ENCODE measurements at regions not wholly inside any gene's neighbourhood (a gene's known extent, or its start where the extent isn't known, plus 50 kb on each side); places are given as distances from the start of the nearest gene placed in this dataset.

GRCh38 chr9:4413856-4414255, 76.4 kb upstream of the SLC1A1 start:
- DNase-seq (no peak), ATAC-seq (replicated peaks in 1 of 2) (no peak)
- Mint-ChIP-seq H3K4me1 (ENCODE audit: low read depth) (no peaks in the 10 kb centered on the region), H3K9me3 (no peaks in the 10 kb centered on the region), H3K27ac (no peak overlapping the region), H3K4me3 (no peak overlapping the region), H3K27me3 (ENCODE audit: low read depth) (no peaks in the 10 kb centered on the region), H3K36me3 (ENCODE audit: insufficient read depth in 2 of 2) (no peaks in the 10 kb centered on the region)

- H3K36me3 Mint-ChIP-seq (ENCODE audit: insufficient read depth in 2 of 2), result peaks cover 10 to 11% of the 10 kb centered on the region in 2 donors
- ATAC-seq (replicated peaks in 1 of 2), result no peak
Observed at GRCh38 chr9:4404156-4404555, 86.1 kb upstream of the SLC1A1 start.

GRCh38 chr9:4402501-4402900, 87.8 kb upstream of the SLC1A1 start:
- no peak overlapping the region for H3K27ac Mint-ChIP-seq
- H3K9me3 Mint-ChIP-seq, result peaks cover 13 to 15% of the 10 kb centered on the region in 2 donors
- H3K27me3 Mint-ChIP-seq (ENCODE audit: low read depth), result peaks cover 7% of the 10 kb centered on the region
- no peak for DNase-seq
- no peaks in the 10 kb centered on the region for H3K4me1 Mint-ChIP-seq (ENCODE audit: low read depth)
- no peak overlapping the region for H3K4me3 Mint-ChIP-seq
- no peak for ATAC-seq (replicated peaks in 1 of 2)
- peaks cover 10 to 11% of the 10 kb centered on the region in 2 donors for H3K36me3 Mint-ChIP-seq (ENCODE audit: insufficient read depth in 2 of 2)

More at GRCh38 chr9:4404156-4404555, 86.1 kb upstream of the SLC1A1 start:
- no peaks in the 10 kb centered on the region for H3K4me1 Mint-ChIP-seq (ENCODE audit: low read depth)
- peaks cover under 1% of the 10 kb centered on the region for H3K27me3 Mint-ChIP-seq (ENCODE audit: low read depth)
- H3K4me3 Mint-ChIP-seq, result no peak overlapping the region
- no peak for DNase-seq
- peaks cover 13 to 15% of the 10 kb centered on the region in 2 donors for H3K9me3 Mint-ChIP-seq
- no peak overlapping the region for H3K27ac Mint-ChIP-seq

GRCh38 chr9:4400731-4401130, 89.5 kb upstream of the SLC1A1 start:
- ATAC-seq (replicated peaks in 1 of 2), result no peak
- H3K27ac Mint-ChIP-seq, result no peak overlapping the region
- H3K9me3 Mint-ChIP-seq, result peaks cover 13% of the 10 kb centered on the region in 2 donors
- no peaks in the 10 kb centered on the region for H3K4me1 Mint-ChIP-seq (ENCODE audit: low read depth)
- peaks cover 9 to 11% of the 10 kb centered on the region in 2 donors for H3K36me3 Mint-ChIP-seq (ENCODE audit: insufficient read depth in 2 of 2)
- DNase-seq, result no peak
- H3K4me3 Mint-ChIP-seq, result no peak overlapping the region
- H3K27me3 Mint-ChIP-seq (ENCODE audit: low read depth), result peaks cover 7% of the 10 kb centered on the region

- H3K36me3 Mint-ChIP-seq (ENCODE audit: insufficient read depth in 2 of 2), result peaks cover 7 to 8% of the 10 kb centered on the region in 2 donors
- H3K4me3 Mint-ChIP-seq, result no peak overlapping the region
- peaks cover 7% of the 10 kb centered on the region for H3K27me3 Mint-ChIP-seq (ENCODE audit: low read depth)
- DNase-seq (no peak), ATAC-seq (replicated peaks in 1 of 2) (no peak)
- no peaks in the 10 kb centered on the region for H3K4me1 Mint-ChIP-seq (ENCODE audit: low read depth)
- H3K9me3 Mint-ChIP-seq, result peaks cover 7 to 9% of the 10 kb centered on the region in 2 donors
- no peak overlapping the region for H3K27ac Mint-ChIP-seq
Observed at GRCh38 chr9:4397917-4398316, 92.4 kb upstream of the SLC1A1 start.

- Mint-ChIP-seq H3K9me3 (no peaks in the 10 kb centered on the region), H3K36me3 (ENCODE audit: insufficient read depth in 2 of 2) (no peaks in the 10 kb centered on the region), H3K27ac (no peak overlapping the region), H3K27me3 (ENCODE audit: low read depth) (peaks cover 5% of the 10 kb centered on the region), H3K4me3 (no peak overlapping the region), H3K4me1 (ENCODE audit: low read depth) (no peaks in the 10 kb centered on the region)
- ATAC-seq (replicated peaks in 1 of 2), result no peak
- no peak for DNase-seq
Observed at GRCh38 chr9:4393806-4394523, 94.1 kb upstream of the GLIS3 start.

- Mint-ChIP-seq H3K4me3 (no peak overlapping the region), H3K36me3 (ENCODE audit: insufficient read depth in 2 of 2) (no peaks in the 10 kb centered on the region), H3K9me3 (no peaks in the 10 kb centered on the region), H3K27me3 (ENCODE audit: low read depth) (no peaks in the 10 kb centered on the region), H3K4me1 (ENCODE audit: low read depth) (no peaks in the 10 kb centered on the region), H3K27ac (no peak overlapping the region)
- no peak for DNase-seq
- ATAC-seq (replicated peaks in 1 of 2), result no peak
Observed at GRCh38 chr9:4389755-4390154, 89.9 kb upstream of the GLIS3 start.

GRCh38 chr9:4389003-4389402, 89.1 kb upstream of the GLIS3 start:
- no peak for ATAC-seq (replicated peaks in 1 of 2)
- Mint-ChIP-seq H3K4me1 (ENCODE audit: low read depth) (no peaks in the 10 kb centered on the region), H3K9me3 (no peaks in the 10 kb centered on the region), H3K27ac (no peak overlapping the region), H3K36me3 (ENCODE audit: insufficient read depth in 2 of 2) (no peaks in the 10 kb centered on the region), H3K27me3 (ENCODE audit: low read depth) (no peaks in the 10 kb centered on the region), H3K4me3 (no peak overlapping the region)
- no peak for DNase-seq

- Mint-ChIP-seq H3K4me3 (no peak overlapping the region), H3K27ac (no peak overlapping the region), H3K36me3 (ENCODE audit: insufficient read depth in 2 of 2) (no peaks in the 10 kb centered on the region), H3K4me1 (ENCODE audit: low read depth) (no peaks in the 10 kb centered on the region), H3K27me3 (ENCODE audit: low read depth) (no peaks in the 10 kb centered on the region), H3K9me3 (no peaks in the 10 kb centered on the region)
- ATAC-seq (replicated peaks in 1 of 2) (no peak), DNase-seq (no peak)
Observed at GRCh38 chr9:4386819-4387218, 87.0 kb upstream of the GLIS3 start.

- no peak overlapping the region for H3K4me3 Mint-ChIP-seq
- ATAC-seq (replicated peaks in 1 of 2) (no peak), DNase-seq (no peak)
- H3K27ac Mint-ChIP-seq, result no peak overlapping the region
- H3K27me3 Mint-ChIP-seq (ENCODE audit: low read depth), result no peaks in the 10 kb centered on the region
- no peaks in the 10 kb centered on the region for H3K36me3 Mint-ChIP-seq (ENCODE audit: insufficient read depth in 2 of 2)
- no peaks in the 10 kb centered on the region for H3K9me3 Mint-ChIP-seq
- no peaks in the 10 kb centered on the region for H3K4me1 Mint-ChIP-seq (ENCODE audit: low read depth)
Observed at GRCh38 chr9:4384750-4385149, 84.9 kb upstream of the GLIS3 start.

- ATAC-seq (replicated peaks in 1 of 2), result no peak
Observed at GRCh38 chr9:4382722-4383317, 83.0 kb upstream of the GLIS3 start.

GRCh38 chr9:4381744-4382143, 81.9 kb upstream of the GLIS3 start:
- H3K27me3 Mint-ChIP-seq (ENCODE audit: low read depth), result no peaks in the 10 kb centered on the region
- H3K36me3 Mint-ChIP-seq (ENCODE audit: insufficient read depth in 2 of 2), result no peaks in the 10 kb centered on the region
- DNase-seq (no peak), ATAC-seq (replicated peaks in 1 of 2) (no peak)
- H3K9me3 Mint-ChIP-seq, result no peaks in the 10 kb centered on the region
- H3K4me1 Mint-ChIP-seq (ENCODE audit: low read depth), result no peaks in the 10 kb centered on the region
- H3K4me3 Mint-ChIP-seq, result no peak overlapping the region
- no peak overlapping the region for H3K27ac Mint-ChIP-seq

More at GRCh38 chr9:4382722-4383317, 83.0 kb upstream of the GLIS3 start:
- DNase-seq, result no peak
- no peaks in the 10 kb centered on the region for H3K36me3 Mint-ChIP-seq (ENCODE audit: insufficient read depth in 2 of 2)
- H3K27me3 Mint-ChIP-seq (ENCODE audit: low read depth), result no peaks in the 10 kb centered on the region
- H3K9me3 Mint-ChIP-seq, result no peaks in the 10 kb centered on the region
- H3K27ac Mint-ChIP-seq, result no peak overlapping the region
- H3K4me3 Mint-ChIP-seq, result no peak overlapping the region
- H3K4me1 Mint-ChIP-seq (ENCODE audit: low read depth), result no peaks in the 10 kb centered on the region

- H3K27me3 Mint-ChIP-seq (ENCODE audit: low read depth), result peaks cover 7% of the 10 kb centered on the region
- ATAC-seq (replicated peaks in 1 of 2), result no peak
- no peak overlapping the region for H3K4me3 Mint-ChIP-seq
- H3K9me3 Mint-ChIP-seq, result no peaks in the 10 kb centered on the region
- no peaks in the 10 kb centered on the region for H3K36me3 Mint-ChIP-seq (ENCODE audit: insufficient read depth in 2 of 2)
- H3K4me1 Mint-ChIP-seq (ENCODE audit: low read depth), result no peaks in the 10 kb centered on the region
- H3K27ac Mint-ChIP-seq, result peak overlapping the region; percentile 47
- no peak for DNase-seq
Observed at GRCh38 chr9:4380406-4380805, 80.5 kb upstream of the GLIS3 start.

All from activated T-cell treated with anti-CD3 and anti-CD28 coated beads, Interleukin-2, amount 50 U/mL, for 72 hours (primary cell).